Right ventricle myocardium inferior (tissue), 1 donor: ENCODE measurements at regions not wholly inside any gene's neighbourhood (a gene's known extent, or its start where the extent isn't known, plus 50 kb on each side); places are given as distances from the start of the nearest gene placed in this dataset.

Experiments used
- ATAC-seq: fragments of 200-7000 bp; cut with Tn5 transposase; one replicate; pipeline ENCODE4 v1.9.1; 2020; ENCODE audit warnings: mild to moderate bottlenecking, moderate library complexity
- DNase-seq: peaks from one replicate; pipeline ENCODE4 v3.0.0; 2021; ENCODE audit errors: missing footprints
- intact Hi-C: fragments of 100-400 bp; cut with DNase I; formaldehyde crosslinking; loops from one replicate; pipeline ENCODE4 v1.11.0; 2022
- donor health status: DM: no; HTN: yes; CAD: no; lungs with severe emphysema.

- no peak for ATAC-seq
- intact Hi-C loops: no loop called here
- DNase-seq: no peak
These were observed 132.9 kb upstream of the GJB5 start for GRCh38 chr1:34621916-34622315.

- intact Hi-C loops: no loop called here
- ATAC-seq (no peak), DNase-seq (no peak)
These were observed 129.3 kb upstream of the GJB5 start for GRCh38 chr1:34625521-34626015.

- DNase-seq: no peak
- intact Hi-C loops: no loop called here
- no peak for ATAC-seq
These were observed 127.2 kb upstream of the GJB5 start for GRCh38 chr1:34627465-34628240.

- ATAC-seq (no peak), DNase-seq (no peak)
- intact Hi-C loops: no loop called here
These were observed 123.7 kb upstream of the GJB5 start for GRCh38 chr1:34631126-34631525.

- intact Hi-C loops: no loop called here
- no peak for ATAC-seq
- no peak for DNase-seq
These were observed 115.1 kb upstream of the GJB5 start for GRCh38 chr1:34639701-34640100.

DNA sequence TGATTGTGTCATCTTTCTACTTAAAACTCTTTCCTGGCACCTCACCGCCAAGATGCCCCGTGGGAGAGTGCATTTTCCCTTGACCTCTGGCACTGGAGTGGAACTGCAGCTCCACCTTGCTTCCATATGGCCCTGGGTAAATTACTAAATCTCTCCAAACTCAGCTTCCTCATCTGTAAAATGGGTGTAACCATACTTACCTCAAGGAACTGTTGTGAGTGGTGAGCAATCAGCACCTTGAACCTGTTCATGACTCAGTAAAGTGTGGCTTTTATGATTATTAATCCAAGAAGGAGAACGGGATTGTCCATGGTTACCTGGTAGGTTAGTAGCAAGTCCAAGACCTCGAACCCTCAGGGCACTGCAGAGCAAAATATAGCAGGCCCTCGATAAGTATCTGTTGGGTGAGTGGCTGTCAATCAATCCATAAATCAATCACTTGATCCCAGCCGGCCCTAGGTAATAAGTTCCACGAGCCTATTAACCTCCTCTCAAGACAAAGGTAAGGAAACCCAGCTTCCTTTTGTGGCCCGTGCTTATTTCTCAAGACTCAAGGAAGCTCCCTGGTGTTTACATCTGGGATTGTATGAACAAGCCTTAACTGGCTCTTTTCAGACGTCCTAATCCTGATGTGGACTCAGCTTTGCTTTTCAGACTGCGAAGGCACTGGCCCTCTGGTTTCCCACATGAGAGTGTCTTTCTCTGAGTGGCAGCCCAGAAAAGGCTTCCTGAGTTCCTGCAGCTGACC lies 114.0 kb upstream of the GJB5 start:
- no peak for DNase-seq
- intact Hi-C loops: no loop called here
- ATAC-seq: no peak

DNA sequence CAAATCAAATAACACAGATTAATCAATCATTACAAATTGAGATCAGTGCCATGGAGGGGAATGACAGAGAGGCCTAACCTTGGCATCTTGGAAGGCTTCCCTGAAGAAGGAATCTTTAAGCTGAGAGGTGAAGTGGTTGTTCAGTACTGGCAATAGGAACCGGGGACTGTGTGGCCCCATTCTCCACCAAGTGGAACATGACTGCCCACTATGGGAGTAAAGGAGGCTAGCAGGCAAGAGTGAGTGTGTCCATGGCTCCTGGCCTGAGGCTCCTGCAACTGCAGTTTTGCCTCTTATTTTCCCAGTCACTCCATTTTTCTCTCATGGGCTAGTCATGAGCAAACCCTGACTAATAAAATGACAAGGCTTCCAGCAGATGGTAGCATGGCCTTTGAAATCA lies 112.2 kb upstream of the GJB5 start:
- DNase-seq (no peak), ATAC-seq (no peak)
- intact Hi-C loops: no loop called here

DNA sequence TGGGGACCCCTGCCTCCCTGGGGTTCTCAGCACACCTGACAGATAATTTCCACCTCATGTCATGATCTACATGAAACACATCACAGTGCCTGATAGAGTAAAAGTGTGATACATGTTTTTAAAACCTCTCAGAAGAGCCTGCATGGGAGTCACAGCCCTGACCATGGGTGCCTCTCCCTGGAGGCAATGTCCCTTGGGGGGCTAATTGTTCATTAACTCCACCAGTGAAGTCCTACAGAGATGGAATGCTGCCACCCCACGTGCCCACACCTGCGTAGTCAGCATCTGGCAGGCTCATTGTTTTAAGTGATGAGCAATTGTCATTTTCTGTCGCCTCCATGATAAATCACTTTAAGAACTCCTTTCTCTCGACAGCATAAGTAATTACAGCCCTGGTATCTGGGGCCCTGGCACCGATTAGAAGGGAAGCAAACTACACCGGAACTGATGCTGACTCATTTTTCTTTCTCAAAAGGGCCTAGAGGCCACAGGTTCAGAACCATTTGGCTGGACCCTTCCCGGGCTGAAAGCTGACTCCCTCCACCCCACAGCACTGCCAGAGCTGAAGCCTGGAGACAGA lies 109.6 kb upstream of the GJB5 start:
- no peak for ATAC-seq
- DNase-seq: no peak
- intact Hi-C loops: no loop called here

- no peak for ATAC-seq
- DNase-seq: no peak
- intact Hi-C loops: no loop called here
These were observed 108.9 kb upstream of the GJB5 start for GRCh38 chr1:34645919-34646318.

DNA sequence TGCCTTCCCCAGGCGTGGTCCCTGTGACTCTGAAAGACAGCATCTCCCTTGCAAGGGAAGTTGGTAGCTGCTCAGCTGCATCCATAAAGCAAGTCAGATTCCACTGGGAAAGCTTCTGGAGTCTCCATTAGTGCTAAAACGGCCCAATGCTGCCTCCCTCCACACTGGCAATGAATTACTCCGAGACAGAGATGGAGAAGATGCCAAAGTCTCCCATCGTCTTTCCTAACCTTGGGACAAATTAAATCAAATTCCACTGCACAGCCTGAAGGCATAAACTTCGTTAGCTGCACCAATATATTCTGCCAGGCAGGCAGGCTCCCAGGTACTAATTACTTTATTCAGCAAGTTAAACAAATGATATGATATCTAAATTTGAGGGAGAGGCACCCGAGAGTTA lies 106.3 kb upstream of the GJB5 start:
- no peak for DNase-seq
- ATAC-seq: no peak
- intact Hi-C loops: no loop called here

GRCh38 chr1:34650090-34650489 lies 104.8 kb upstream of the GJB5 start:
- DNase-seq (no peak), ATAC-seq (no peak)
- intact Hi-C loops: no loop called here

DNA sequence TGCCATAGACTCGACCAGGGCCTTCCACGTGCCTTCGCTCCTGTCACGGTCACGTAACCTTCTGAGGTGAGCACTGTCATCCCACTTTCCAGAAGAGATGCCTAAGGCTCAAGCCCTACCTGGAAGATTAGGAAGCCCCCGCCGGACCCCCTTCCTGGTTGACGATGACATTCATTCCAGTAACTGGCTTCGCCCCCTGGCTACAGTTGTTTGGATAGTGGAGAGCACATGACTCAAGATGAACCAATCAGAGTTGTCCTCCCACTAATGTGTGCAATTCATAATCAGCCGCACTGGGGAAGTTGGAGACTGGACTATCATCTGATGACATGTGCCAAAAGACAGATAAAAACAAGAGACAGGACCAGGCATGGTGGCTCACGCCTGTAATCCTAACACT lies 104.0 kb upstream of the GJB5 start:
- no peak for ATAC-seq
- intact Hi-C loops: no loop called here
- no peak for DNase-seq

GRCh38 chr1:34653110-34653509 lies 101.7 kb upstream of the GJB5 start:
- intact Hi-C loops: no loop called here
- ATAC-seq: no peak

DNA sequence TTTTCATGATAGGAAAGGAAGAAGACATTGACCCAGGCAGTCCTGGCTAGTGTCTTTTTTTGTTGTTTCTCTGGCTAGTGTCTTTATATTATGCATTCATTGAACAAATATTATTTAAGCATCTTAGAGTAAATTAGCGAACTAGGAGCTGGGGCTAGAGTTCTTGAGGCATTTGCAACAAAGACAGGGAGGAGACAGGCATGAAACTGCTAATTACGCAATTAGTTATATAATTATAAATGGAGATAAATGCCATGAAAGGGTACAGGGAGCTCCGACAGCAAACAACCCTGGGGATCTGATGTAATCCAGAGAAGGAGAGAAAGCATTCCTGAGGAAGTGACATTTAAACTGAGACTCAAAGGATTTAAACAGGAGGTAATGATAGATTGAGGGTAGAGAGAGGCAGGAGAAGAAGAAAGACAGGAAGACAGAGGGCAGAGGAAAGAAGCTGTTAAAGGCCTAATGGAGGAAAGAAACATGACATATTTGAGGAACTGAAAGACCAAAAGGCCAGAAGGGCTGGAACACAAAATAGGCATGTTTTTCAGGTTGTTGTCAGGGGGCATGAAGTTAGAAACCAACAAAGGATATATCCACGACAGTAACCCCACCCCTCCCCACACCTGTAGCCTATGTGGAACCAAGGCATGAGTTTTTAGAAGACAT lies 99.5 kb upstream of the GJB5 start:
- ATAC-seq: no peak
- intact Hi-C loops: no loop called here
- DNase-seq: no peak

More at GRCh38 chr1:34653110-34653509, 101.7 kb upstream of the GJB5 start:
- no peak for DNase-seq

DNA sequence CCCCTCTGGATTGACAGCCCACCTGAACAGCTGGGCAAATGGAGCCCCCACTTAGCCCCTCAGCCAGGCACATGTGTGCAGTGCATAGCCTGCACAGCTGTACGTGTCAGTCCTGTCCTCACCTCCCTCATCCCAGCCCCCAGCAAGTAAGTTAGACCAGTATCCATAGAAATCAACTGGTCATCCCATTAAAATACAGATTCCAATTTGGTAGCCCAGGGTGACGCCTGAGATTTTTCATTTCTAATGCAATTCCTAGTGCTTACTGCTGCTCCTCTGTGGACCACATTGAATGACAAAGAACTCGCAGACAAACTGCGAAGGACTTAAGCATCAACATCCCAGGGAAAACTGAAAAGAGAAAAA lies 99.0 kb upstream of the GJB5 start:
- ATAC-seq: no peak
- DNase-seq: no peak
- intact Hi-C loops: no loop called here

GRCh38 chr1:34656299-34656698 lies 98.5 kb upstream of the GJB5 start:
- DNase-seq: no peak
- intact Hi-C loops: no loop called here
- no peak for ATAC-seq

GRCh38 chr1:34656731-34657130 lies 98.1 kb upstream of the GJB5 start:
- ATAC-seq: no peak
- intact Hi-C loops: no loop called here
- no peak for DNase-seq

GRCh38 chr1:34657266-34657665 lies 97.6 kb upstream of the GJB5 start:
- DNase-seq (no peak), ATAC-seq (no peak)
- intact Hi-C loops: no loop called here

GRCh38 chr1:34657849-34658248 lies 97.0 kb upstream of the GJB5 start:
- ATAC-seq: no peak
- no peak for DNase-seq
- intact Hi-C loops: no loop called here

DNA sequence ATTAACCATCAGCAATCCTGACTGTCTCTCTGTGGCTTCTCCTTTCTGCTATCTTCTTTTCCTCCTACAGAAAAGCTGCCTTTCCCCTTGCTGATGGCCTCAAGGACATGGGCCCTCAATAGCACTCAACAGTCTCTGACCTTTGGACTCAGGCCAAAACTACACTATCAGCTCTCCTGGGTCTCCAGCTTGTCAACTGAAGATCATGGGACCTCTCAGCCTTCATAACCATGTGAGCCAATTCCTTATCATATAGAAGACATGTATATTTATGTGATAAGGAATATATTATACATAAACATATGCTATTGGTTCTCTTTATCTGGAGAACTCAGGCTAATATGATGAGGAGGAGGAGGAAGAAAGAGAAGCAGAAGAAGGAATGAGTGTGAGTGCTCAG lies 91.8 kb upstream of the GJB5 start:
- no peak for ATAC-seq
- intact Hi-C loops: no loop called here
- no peak for DNase-seq
